ENCODE measurements at regions not wholly inside any gene's neighbourhood (a gene's known extent, or its start where the extent isn't known, plus 50 kb on each side); places are given as distances from the start of the nearest gene placed in this dataset.

GRCh38 chr13:73590795-73591194 lies 532.0 kb downstream of the KLF5 start:
- TF ChIP-seq CTCF (IDR thresholded peaks at IDR 0.05; ENCODE audit: poor library complexity, severe bottlenecking) (no peak), EP300 (conservative IDR thresholded peaks at IDR 0.05; ENCODE audit: poor library complexity, severe bottlenecking) (no peak)

Data from neural cell (in vitro differentiated cells).